SU-DHL-6 (cell line): ENCODE measurements at regions not wholly inside any gene's neighbourhood (a gene's known extent, or its start where the extent isn't known, plus 50 kb on each side); places are given as distances from the start of the nearest gene placed in this dataset.

Experiments
- H2AFZ ChIP-seq: fragments of 200-600 bp; sonication (generic); 2 replicates; pipeline ENCODE4 v1.6.1; 2014; ENCODE audit warnings: low read depth, mild to moderate bottlenecking, moderate library complexity, mixed read lengths, antibody characterized with exemption, low read length; ENCODE audit not compliant: severe bottlenecking
- H3F3A ChIP-seq: fragments of 200-600 bp; shearing (Covaris generic); 2 replicates; pipeline ENCODE4 v1.6.0; 2016; ENCODE audit warnings: antibody characterized with exemption, mild to moderate bottlenecking; ENCODE audit not compliant: insufficient read depth
- H3K27ac ChIP-seq: fragments of 200-600 bp; sonication (generic); 2 replicates; pipeline ENCODE4 v1.5.1; 2016; ENCODE audit warnings: low read depth, mild to moderate bottlenecking, low read length, moderate library complexity, mixed read lengths
- H3K27me3 ChIP-seq: fragments of 200-600 bp; sonication (generic), shearing (Covaris generic); 2 replicates; pipeline ENCODE4 v1.6.0; 2014; ENCODE audit warnings: mild to moderate bottlenecking, low read length
- H3K36me3 ChIP-seq: fragments of 200-600 bp; sonication (generic); 2 replicates; pipeline ENCODE4 v1.6.1; 2014; ENCODE audit warnings: mild to moderate bottlenecking, low read length, mixed read lengths
- H3K4me2 ChIP-seq: fragments of 300-600, 200-600 bp; shearing (Covaris generic), sonication (generic); 2 replicates; pipeline ENCODE4 v1.6.0; 2014; ENCODE audit warnings: low read length, low read depth, mild to moderate bottlenecking; ENCODE audit not compliant: poor library complexity, severe bottlenecking
- H3K4me3 ChIP-seq: fragments of 200-600 bp; sonication (generic); 2 replicates; pipeline ENCODE4 v1.5.1; 2014; ENCODE audit warnings: antibody characterized with exemption, low read length, mild to moderate bottlenecking, mixed read lengths; ENCODE audit not compliant: insufficient read depth, poor library complexity, severe bottlenecking
- H3K79me2 ChIP-seq: fragments of 200-600 bp; sonication (generic); 2 replicates; pipeline ENCODE4 v1.6.1; 2014; ENCODE audit warnings: mild to moderate bottlenecking, low read length, moderate library complexity; ENCODE audit not compliant: insufficient read depth
- H3K9ac ChIP-seq: fragments of 200-600 bp; sonication (generic); 2 replicates; pipeline ENCODE4 v1.7.0; 2014; ENCODE audit warnings: mild to moderate bottlenecking, low read length
- H3K9me2 ChIP-seq: fragments of 200-600 bp; sonication (generic); replicated peaks from 2 replicates; pipeline ENCODE4 v1.6.1; 2014; ENCODE audit warnings: low read length; ENCODE audit not compliant: insufficient read depth
- H3K9me3 ChIP-seq: fragments of 200-600 bp; sonication (generic); 2 replicates; pipeline ENCODE4 v1.6.1; 2014; ENCODE audit warnings: low read length, mixed read lengths; ENCODE audit not compliant: insufficient read depth
- H4K20me1 ChIP-seq: fragments of 200-600 bp; sonication (generic); 2 replicates; pipeline ENCODE4 v1.6.1; 2014; ENCODE audit warnings: low read depth, mild to moderate bottlenecking, antibody characterized with exemption, low read length, moderate library complexity, mixed read lengths
- EZH2phosphoT487 ChIP-seq: fragments of 200-600 bp; sonication (generic), shearing (Covaris generic); conservative IDR thresholded peaks from 2 replicates; pipeline ENCODE4 v1.6.1; 2018; ENCODE audit warnings: mild to moderate bottlenecking, antibody characterized with exemption, low read length, moderate library complexity, mixed read lengths
- TF ChIP-seq, protein P1 (sequence below): fragments of 200-600 bp; sonication (generic); IDR thresholded peaks from one replicate; pipeline ENCODE4 v1.5.1; 2017; ENCODE audit warnings: antibody characterized with exemption, mild to moderate bottlenecking, low read length, moderate library complexity; ENCODE audit not compliant: insufficient read depth, poor library complexity, severe bottlenecking

DNA sequence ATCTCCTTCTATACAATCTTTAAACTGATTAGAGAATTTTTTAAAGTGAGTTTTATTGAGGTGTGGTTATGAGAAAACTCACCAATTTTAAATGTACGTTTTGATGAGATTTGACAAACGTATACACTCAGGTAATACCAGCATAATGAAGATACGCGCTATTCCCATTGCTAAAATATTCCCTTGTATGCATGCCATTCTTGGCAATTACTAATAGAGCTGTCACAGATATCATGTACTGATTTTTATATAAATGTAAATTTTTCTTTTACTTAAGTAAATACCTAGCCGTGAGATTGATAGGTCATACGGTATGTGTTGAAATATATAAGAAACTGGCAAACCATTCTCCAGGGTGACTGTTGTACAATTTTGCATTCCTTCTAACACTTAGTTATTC lies 384.7 kb downstream of the PTH2R start:
- Histone ChIP-seq H3K36me3 (no peaks in the 10 kb centered on the region), H3K9ac (no peak overlapping the region), H3K27ac (no peak overlapping the region), H3K9me3 (no peaks in the 10 kb centered on the region), H3K4me2 (no peak overlapping the region), H3K27me3 (no peaks in the 10 kb centered on the region), H3K9me2 (no peaks in the 10 kb centered on the region), H4K20me1 (no peaks in the 10 kb centered on the region), H3F3A (no peaks in the 10 kb centered on the region), H3K79me2 (no peaks in the 10 kb centered on the region), H2AFZ (no peak overlapping the region), H3K4me3 (no peak overlapping the region)
- TF ChIP-seq, protein P1, sequence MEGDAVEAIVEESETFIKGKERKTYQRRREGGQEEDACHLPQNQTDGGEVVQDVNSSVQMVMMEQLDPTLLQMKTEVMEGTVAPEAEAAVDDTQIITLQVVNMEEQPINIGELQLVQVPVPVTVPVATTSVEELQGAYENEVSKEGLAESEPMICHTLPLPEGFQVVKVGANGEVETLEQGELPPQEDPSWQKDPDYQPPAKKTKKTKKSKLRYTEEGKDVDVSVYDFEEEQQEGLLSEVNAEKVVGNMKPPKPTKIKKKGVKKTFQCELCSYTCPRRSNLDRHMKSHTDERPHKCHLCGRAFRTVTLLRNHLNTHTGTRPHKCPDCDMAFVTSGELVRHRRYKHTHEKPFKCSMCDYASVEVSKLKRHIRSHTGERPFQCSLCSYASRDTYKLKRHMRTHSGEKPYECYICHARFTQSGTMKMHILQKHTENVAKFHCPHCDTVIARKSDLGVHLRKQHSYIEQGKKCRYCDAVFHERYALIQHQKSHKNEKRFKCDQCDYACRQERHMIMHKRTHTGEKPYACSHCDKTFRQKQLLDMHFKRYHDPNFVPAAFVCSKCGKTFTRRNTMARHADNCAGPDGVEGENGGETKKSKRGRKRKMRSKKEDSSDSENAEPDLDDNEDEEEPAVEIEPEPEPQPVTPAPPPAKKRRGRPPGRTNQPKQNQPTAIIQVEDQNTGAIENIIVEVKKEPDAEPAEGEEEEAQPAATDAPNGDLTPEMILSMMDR = no peak
- no peak for TF ChIP-seq EZH2phosphoT487

GRCh38 chr2:208792766-208793165 lies 386.2 kb downstream of the PTH2R start:
- Histone ChIP-seq H2AFZ (no peak overlapping the region), H4K20me1 (no peaks in the 10 kb centered on the region), H3K36me3 (no peaks in the 10 kb centered on the region), H3K27me3 (no peaks in the 10 kb centered on the region), H3K27ac (no peak overlapping the region), H3K9me2 (no peaks in the 10 kb centered on the region), H3F3A (no peaks in the 10 kb centered on the region), H3K79me2 (no peaks in the 10 kb centered on the region), H3K4me2 (no peak overlapping the region), H3K9ac (no peak overlapping the region), H3K9me3 (no peaks in the 10 kb centered on the region), H3K4me3 (no peak overlapping the region)
- TF ChIP-seq, protein P1 = no peak

GRCh38 chr2:208793434-208793833 lies 386.8 kb downstream of the PTH2R start:
- H2AFZ ChIP-seq = no peak overlapping the region
- H3F3A ChIP-seq = no peaks in the 10 kb centered on the region
- H3K9me2 ChIP-seq = no peaks in the 10 kb centered on the region
- no peak overlapping the region for H3K27ac ChIP-seq
- H3K9me3 ChIP-seq = no peaks in the 10 kb centered on the region
- no peak overlapping the region for H3K9ac ChIP-seq
- H3K27me3 ChIP-seq = no peaks in the 10 kb centered on the region
- no peak overlapping the region for H3K4me2 ChIP-seq
- no peaks in the 10 kb centered on the region for H4K20me1 ChIP-seq
- no peak for TF ChIP-seq EZH2phosphoT487
- TF ChIP-seq, protein P1 = no peak
- no peak overlapping the region for H3K4me3 ChIP-seq
- H3K36me3 ChIP-seq = no peaks in the 10 kb centered on the region
- no peaks in the 10 kb centered on the region for H3K79me2 ChIP-seq
